Right lobe of liver (tissue), 6 donors: ENCODE measurements at regions not wholly inside any gene's neighbourhood (a gene's known extent, or its start where the extent isn't known, plus 50 kb on each side); places are given as distances from the start of the nearest gene placed in this dataset.
"Not testable (repeated sequence)": the region's sequence is repeated elsewhere in the genome, so short reads cannot be mapped to it uniquely, and the experiment has no call there.

Experiments
- ATAC-seq, 4 donors: fragments of 200-7000 bp; cut with Tn5 transposase; one replicate each; pipeline ENCODE4 v1.9.1; 2020; ENCODE audit warnings: mild to moderate bottlenecking in 4 of 4, moderate library complexity in 4 of 4
- DNase-seq, 3 donors: peaks; one replicate each; pipeline ENCODE4 v3.0.0-alpha.2; 2020
- H3K27ac ChIP-seq, 3 donors: fragments of 200-600 bp; one replicate each; pipeline ENCODE4 v1.8.0; 2022
- H3K27me3 ChIP-seq, 2 donors: fragments of 200-600 bp; one replicate each; pipeline ENCODE4 v1.8.0; 2022
- H3K36me3 ChIP-seq, 4 donors: fragments of 200-600 bp; sonication (generic) in 1 of 4; one replicate each; pipeline versions ENCODE4 v1.5.1 to v1.8.0; 2017 to 2022; ENCODE audit warnings: control low read depth in 1 of 4
- H3K4me1 ChIP-seq, 4 donors: fragments of 200-600 bp; sonication (generic) in 1 of 4; one replicate each; pipeline versions ENCODE4 v1.5.1 to v1.8.0; 2017 to 2022; ENCODE audit warnings: control low read depth in 1 of 4
- H3K4me3 ChIP-seq, 3 donors: fragments of 200-600 bp; one replicate each; pipeline ENCODE4 v1.8.0; 2022
- H3K9me3 ChIP-seq, 4 donors: fragments of 200-600 bp; sonication (generic) in 1 of 4; one replicate each; pipeline versions ENCODE4 v1.5.1 to v1.8.0; 2017 to 2022; ENCODE audit warnings: control low read depth in 1 of 4
- CTCF ChIP-seq, 4 donors: fragments of 200-600 bp in 3 of 4; fragments of 450-650 bp in 1 of 4; IDR thresholded peaks; one replicate each; pipeline versions ENCODE4 v1.5.1 to v1.8.0; 2016 to 2022; ENCODE audit warnings: antibody characterized with exemption in 4 of 4, mild to moderate bottlenecking in 2 of 4
- POLR2A ChIP-seq: fragments of 450-650 bp; IDR thresholded peaks from one replicate; pipeline ENCODE4 v1.6.1; 2017; ENCODE audit warnings: antibody characterized with exemption, mild to moderate bottlenecking
- WGBS: methylation state at CpG from one replicate; pipeline ENCODE4 v1.1.6; 2018; ENCODE audit warnings: low coverage, low lambda C conversion rate; ENCODE audit not compliant: insufficient coverage; ENCODE audit errors: missing lambda C conversion rate; 5-methylcytosine and 5-hydroxymethylcytosine counted together
- intact Hi-C, 2 donors: fragments of 100-400 bp; cut with DNase I; formaldehyde crosslinking; loops; one replicate each; pipeline versions ENCODE4 v1.11.2 to v1.14.1; 2022
- donor health status: DM: no; HTN: yes; CAD: no.
- donor health status: DM: no; HTN: no; CAD: no.
- donor health status: DM: no; HTN: no; CAD: no.
- donor health status: DM: no; HTN: yes; CAD: no.
- donor health status: DM: no; HTN: yes; CAD: no.

GRCh38 chr7:34225193-34225592, 319.9 kb downstream of the BMPER start:
- Histone ChIP-seq H3K36me3 (no peaks in the 10 kb centered on the region), H3K9me3 (no peaks in the 10 kb centered on the region), H3K4me3 (no peak overlapping the region), H3K27ac (no peak overlapping the region), H3K4me1 (no peaks in the 10 kb centered on the region), H3K27me3 (no peaks in the 10 kb centered on the region)
- 59% methylated on average over 4 of the region's 5 CpGs for WGBS
- intact Hi-C loops = no loop called here
- TF ChIP-seq CTCF (IDR thresholded peaks at IDR 0.05) (no peak), POLR2A (no peak)
- no peak for ATAC-seq
- no peak for DNase-seq

GRCh38 chr7:34227525-34227924, 322.2 kb downstream of the BMPER start:
- ATAC-seq (peak; percentile 38 to 79 (median 71)), DNase-seq (no peak)

GRCh38 chr7:34235101-34235500, 329.8 kb downstream of the BMPER start:
- no CpG with 5 or more reads among the region's 5 CpGs for WGBS
- H3K27ac ChIP-seq, DNase-seq, ATAC-seq, intact Hi-C loops, H3K27me3 ChIP-seq, H3K36me3 ChIP-seq, H3K9me3 ChIP-seq, H3K4me3 ChIP-seq, H3K4me1 ChIP-seq: not testable (repeated sequence)

More at GRCh38 chr7:34227525-34227924, 322.2 kb downstream of the BMPER start:
- TF ChIP-seq POLR2A (no peak), CTCF (IDR thresholded peaks at IDR 0.05) (no peak)
- Histone ChIP-seq H3K4me3 (no peak overlapping the region), H3K36me3 (no peaks in the 10 kb centered on the region), H3K27ac (no peak overlapping the region), H3K9me3 (no peaks in the 10 kb centered on the region), H3K4me1 (no peaks in the 10 kb centered on the region), H3K27me3 (no peaks in the 10 kb centered on the region)
- 15% methylated on average over 3 of the region's 3 CpGs for WGBS
- intact Hi-C loops = no loop called here

GRCh38 chr7:34236057-34236456, 330.7 kb downstream of the BMPER start:
- no peak overlapping the region for H3K4me3 ChIP-seq
- no peaks in the 10 kb centered on the region for H3K9me3 ChIP-seq
- H3K4me1 ChIP-seq = no peaks in the 10 kb centered on the region
- H3K36me3 ChIP-seq = no peaks in the 10 kb centered on the region
- TF ChIP-seq CTCF (IDR thresholded peaks at IDR 0.05) = no peak
- TF ChIP-seq POLR2A = no peak
- intact Hi-C loops = no loop called here
- ATAC-seq (no peak), DNase-seq (no peak)
- no peaks in the 10 kb centered on the region for H3K27me3 ChIP-seq
- WGBS = 83% methylated on average over 2 of the region's 2 CpGs
- H3K27ac ChIP-seq = no peak overlapping the region

- H3K9me3 ChIP-seq = no peaks in the 10 kb centered on the region
- no peaks in the 10 kb centered on the region for H3K36me3 ChIP-seq
- H3K4me3 ChIP-seq = no peak overlapping the region
- no peaks in the 10 kb centered on the region for H3K4me1 ChIP-seq
- 81% methylated on average over 1 of the region's 2 CpGs for WGBS
- DNase-seq = no peak
- intact Hi-C loops = no loop called here
- H3K27ac ChIP-seq = no peak overlapping the region
- ATAC-seq = no peak
- no peak for TF ChIP-seq CTCF (IDR thresholded peaks at IDR 0.05)
- H3K27me3 ChIP-seq = no peaks in the 10 kb centered on the region
These were observed 331.6 kb downstream of the BMPER start for GRCh38 chr7:34236839-34237492.
